ENCODE measurements at regions not wholly inside any gene's neighbourhood (a gene's known extent, or its start where the extent isn't known, plus 50 kb on each side); places are given as distances from the start of the nearest gene placed in this dataset.
"Not testable (repeated sequence)": the region's sequence is repeated elsewhere in the genome, so short reads cannot be mapped to it uniquely, and the experiment has no call there.

- no peak for DNase-seq
- Histone ChIP-seq H3K27ac (ENCODE audit: low read length) (no peak overlapping the region), H3K4me1 (ENCODE audit: control insufficient read depth, insufficient read depth, low read length) (peaks cover 4% of the 10 kb centered on the region), H3K27me3 (ENCODE audit: control insufficient read depth, insufficient read depth, low read length) (no peaks in the 10 kb centered on the region), H3K9me3 (replicated peaks; ENCODE audit: control insufficient read depth, low read depth, low read length) (no peaks in the 10 kb centered on the region), H3K4me3 (ENCODE audit: low read length) (no peak overlapping the region), H3K36me3 (ENCODE audit: control insufficient read depth, insufficient read depth, low read length) (no peaks in the 10 kb centered on the region)
- WGBS (ENCODE audit: insufficient coverage), result no CpG with 5 or more reads among the region's 9 CpGs
Observed at GRCh38 chr20:53786445-53787267, 193.0 kb upstream of the ZNF217 start.

- H3K36me3 ChIP-seq (ENCODE audit: control insufficient read depth, insufficient read depth, low read length), result no peaks in the 10 kb centered on the region
- no peaks in the 10 kb centered on the region for H3K27me3 ChIP-seq (ENCODE audit: control insufficient read depth, insufficient read depth, low read length)
- no peak overlapping the region for H3K27ac ChIP-seq (ENCODE audit: low read length)
- H3K4me1 ChIP-seq (ENCODE audit: control insufficient read depth, insufficient read depth, low read length), result peaks cover 4% of the 10 kb centered on the region
- H3K4me3 ChIP-seq (ENCODE audit: low read length), result no peak overlapping the region
- no peaks in the 10 kb centered on the region for H3K9me3 ChIP-seq (replicated peaks; ENCODE audit: control insufficient read depth, low read depth, low read length)
- 69% methylated on average over 2 of the region's 3 CpGs for WGBS (ENCODE audit: insufficient coverage)
- no peak for DNase-seq
Observed at GRCh38 chr20:53786071-53786444, 192.4 kb upstream of the ZNF217 start.

GRCh38 chr20:53785320-53785719 lies 191.7 kb upstream of the ZNF217 start:
- H3K4me3 ChIP-seq (ENCODE audit: low read length), result no peak overlapping the region
- DNase-seq, result no peak
- no peaks in the 10 kb centered on the region for H3K36me3 ChIP-seq (ENCODE audit: control insufficient read depth, insufficient read depth, low read length)
- no peaks in the 10 kb centered on the region for H3K27me3 ChIP-seq (ENCODE audit: control insufficient read depth, insufficient read depth, low read length)
- 93% methylated on average over 3 of the region's 3 CpGs for WGBS (ENCODE audit: insufficient coverage)
- no peaks in the 10 kb centered on the region for H3K4me1 ChIP-seq (ENCODE audit: control insufficient read depth, insufficient read depth, low read length)
- H3K9me3 ChIP-seq (replicated peaks; ENCODE audit: control insufficient read depth, low read depth, low read length), result no peaks in the 10 kb centered on the region
- H3K27ac ChIP-seq (ENCODE audit: low read length), result no peak overlapping the region

- 90% methylated on average over 2 of the region's 3 CpGs for WGBS (ENCODE audit: insufficient coverage)
- no peak for DNase-seq
Observed at GRCh38 chr20:53783768-53784167, 190.1 kb upstream of the ZNF217 start.

GRCh38 chr20:53782612-53783246 lies 189.1 kb upstream of the ZNF217 start:
- no peaks in the 10 kb centered on the region for H3K4me1 ChIP-seq (ENCODE audit: control insufficient read depth, insufficient read depth, low read length)

More at GRCh38 chr20:53783768-53784167, 190.1 kb upstream of the ZNF217 start:
- no peaks in the 10 kb centered on the region for H3K36me3 ChIP-seq (ENCODE audit: control insufficient read depth, insufficient read depth, low read length)
- H3K9me3 ChIP-seq (replicated peaks; ENCODE audit: control insufficient read depth, low read depth, low read length), result no peaks in the 10 kb centered on the region
- H3K27ac ChIP-seq (ENCODE audit: low read length), result no peak overlapping the region
- no peaks in the 10 kb centered on the region for H3K27me3 ChIP-seq (ENCODE audit: control insufficient read depth, insufficient read depth, low read length)
- H3K4me1 ChIP-seq (ENCODE audit: control insufficient read depth, insufficient read depth, low read length), result no peaks in the 10 kb centered on the region
- H3K4me3 ChIP-seq (ENCODE audit: low read length), result no peak overlapping the region

GRCh38 chr20:53779822-53780221 lies 186.2 kb upstream of the ZNF217 start:
- Histone ChIP-seq H3K9me3 (replicated peaks; ENCODE audit: control insufficient read depth, low read depth, low read length) (no peaks in the 10 kb centered on the region), H3K4me1 (ENCODE audit: control insufficient read depth, insufficient read depth, low read length) (peaks cover 2% of the 10 kb centered on the region), H3K27me3 (ENCODE audit: control insufficient read depth, insufficient read depth, low read length) (no peaks in the 10 kb centered on the region), H3K27ac (ENCODE audit: low read length) (no peak overlapping the region), H3K36me3 (ENCODE audit: control insufficient read depth, insufficient read depth, low read length) (no peaks in the 10 kb centered on the region), H3K4me3 (ENCODE audit: low read length) (no peak overlapping the region)
- DNase-seq, result no peak
- no CpG with 5 or more reads among the region's 1 CpG for WGBS (ENCODE audit: insufficient coverage)

More at GRCh38 chr20:53782612-53783246, 189.1 kb upstream of the ZNF217 start:
- Histone ChIP-seq H3K27ac (ENCODE audit: low read length) (no peak overlapping the region), H3K4me3 (ENCODE audit: low read length) (no peak overlapping the region), H3K9me3 (replicated peaks; ENCODE audit: control insufficient read depth, low read depth, low read length) (no peaks in the 10 kb centered on the region), H3K27me3 (ENCODE audit: control insufficient read depth, insufficient read depth, low read length) (no peaks in the 10 kb centered on the region), H3K36me3 (ENCODE audit: control insufficient read depth, insufficient read depth, low read length) (no peaks in the 10 kb centered on the region)
- WGBS (ENCODE audit: insufficient coverage), result no CpG with 5 or more reads among the region's 4 CpGs
- no peak for DNase-seq

GRCh38 chr20:53778736-53779135 lies 185.1 kb upstream of the ZNF217 start:
- Histone ChIP-seq H3K4me1 (ENCODE audit: control insufficient read depth, insufficient read depth, low read length) (peaks cover 5% of the 10 kb centered on the region), H3K27me3 (ENCODE audit: control insufficient read depth, insufficient read depth, low read length) (no peaks in the 10 kb centered on the region)
- no CpG with 5 or more reads among the region's 7 CpGs for WGBS (ENCODE audit: insufficient coverage)

GRCh38 chr20:53778041-53778516 lies 184.4 kb upstream of the ZNF217 start:
- 71% methylated on average over 6 of the region's 9 CpGs for WGBS (ENCODE audit: insufficient coverage)
- Histone ChIP-seq H3K27ac (ENCODE audit: low read length) (no peak overlapping the region), H3K27me3 (ENCODE audit: control insufficient read depth, insufficient read depth, low read length) (no peaks in the 10 kb centered on the region), H3K36me3 (ENCODE audit: control insufficient read depth, insufficient read depth, low read length) (no peaks in the 10 kb centered on the region), H3K9me3 (replicated peaks; ENCODE audit: control insufficient read depth, low read depth, low read length) (no peaks in the 10 kb centered on the region), H3K4me3 (ENCODE audit: low read length) (no peak overlapping the region), H3K4me1 (ENCODE audit: control insufficient read depth, insufficient read depth, low read length) (peaks cover 10% of the 10 kb centered on the region)
- DNase-seq, result no peak

More at GRCh38 chr20:53778736-53779135, 185.1 kb upstream of the ZNF217 start:
- Histone ChIP-seq H3K9me3 (replicated peaks; ENCODE audit: control insufficient read depth, low read depth, low read length) (no peaks in the 10 kb centered on the region), H3K27ac (ENCODE audit: low read length) (no peak overlapping the region), H3K36me3 (ENCODE audit: control insufficient read depth, insufficient read depth, low read length) (no peaks in the 10 kb centered on the region), H3K4me3 (ENCODE audit: low read length) (no peak overlapping the region)
- no peak for DNase-seq

- H3K27me3 ChIP-seq (ENCODE audit: control insufficient read depth, insufficient read depth, low read length); H3K4me3 ChIP-seq (ENCODE audit: low read length); DNase-seq; H3K36me3 ChIP-seq (ENCODE audit: control insufficient read depth, insufficient read depth, low read length); H3K9me3 ChIP-seq (replicated peaks; ENCODE audit: control insufficient read depth, low read depth, low read length); H3K27ac ChIP-seq (ENCODE audit: low read length): not testable (repeated sequence)
- WGBS (ENCODE audit: insufficient coverage), result 94% methylated on average over 3 of the region's 7 CpGs
- peaks cover 11% of the 10 kb centered on the region for H3K4me1 ChIP-seq (ENCODE audit: control insufficient read depth, insufficient read depth, low read length)
Observed at GRCh38 chr20:53777402-53777801, 183.8 kb upstream of the ZNF217 start.

- Histone ChIP-seq H3K36me3 (ENCODE audit: control insufficient read depth, insufficient read depth, low read length) (no peaks in the 10 kb centered on the region), H3K27me3 (ENCODE audit: control insufficient read depth, insufficient read depth, low read length) (no peaks in the 10 kb centered on the region), H3K4me1 (ENCODE audit: control insufficient read depth, insufficient read depth, low read length) (peaks cover 11% of the 10 kb centered on the region), H3K4me3 (ENCODE audit: low read length) (no peak overlapping the region), H3K27ac (ENCODE audit: low read length) (no peak overlapping the region), H3K9me3 (replicated peaks; ENCODE audit: control insufficient read depth, low read depth, low read length) (no peaks in the 10 kb centered on the region)
- no CpG with 5 or more reads among the region's 5 CpGs for WGBS (ENCODE audit: insufficient coverage)
- no peak for DNase-seq
Observed at GRCh38 chr20:53776858-53777257, 183.2 kb upstream of the ZNF217 start.

Measured in muscle of leg (tissue), 3 donors.